Testis (tissue), 2 donors: ENCODE measurements at regions not wholly inside any gene's neighbourhood (a gene's known extent, or its start where the extent isn't known, plus 50 kb on each side); places are given as distances from the start of the nearest gene placed in this dataset.

Experiments
- POLR2A ChIP-seq: fragments of 450-650 bp; IDR thresholded peaks from one replicate; pipeline ENCODE4 v1.6.1; 2017; ENCODE audit warnings: antibody characterized with exemption, mild to moderate bottlenecking, moderate library complexity
- TF ChIP-seq, protein P1 (sequence below), 3 experiments: fragments of 450-650 bp in 2 of 3; fragments of 200-600 bp in 1 of 3; sonication (generic) in 1 of 3; IDR thresholded peaks; one replicate each; pipeline ENCODE4 v1.5.1; 2016 to 2019; ENCODE audit warnings: antibody characterized with exemption in 3 of 3, mild to moderate bottlenecking in 2 of 3, moderate library complexity in 1 of 3

DNA sequence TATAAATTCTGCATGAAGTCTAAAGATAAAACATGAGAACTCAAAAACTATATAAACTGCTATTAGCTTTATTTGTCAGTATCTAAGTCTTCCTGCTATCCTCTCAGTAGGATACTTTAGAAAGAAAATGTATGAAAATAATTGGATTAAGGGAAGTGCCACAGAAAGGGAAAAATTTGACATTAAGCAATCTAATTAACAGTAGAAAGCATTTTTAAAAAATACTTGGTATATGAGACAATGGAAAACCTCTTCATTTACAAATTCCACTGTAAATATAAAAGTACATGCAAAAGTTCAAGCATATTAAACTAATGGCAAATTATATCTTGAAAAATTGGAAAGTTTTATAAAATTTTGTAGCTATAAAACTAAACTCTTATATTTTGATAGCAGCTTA lies 518.6 kb upstream of the NUDT12 start:
- TF ChIP-seq, protein P1, sequence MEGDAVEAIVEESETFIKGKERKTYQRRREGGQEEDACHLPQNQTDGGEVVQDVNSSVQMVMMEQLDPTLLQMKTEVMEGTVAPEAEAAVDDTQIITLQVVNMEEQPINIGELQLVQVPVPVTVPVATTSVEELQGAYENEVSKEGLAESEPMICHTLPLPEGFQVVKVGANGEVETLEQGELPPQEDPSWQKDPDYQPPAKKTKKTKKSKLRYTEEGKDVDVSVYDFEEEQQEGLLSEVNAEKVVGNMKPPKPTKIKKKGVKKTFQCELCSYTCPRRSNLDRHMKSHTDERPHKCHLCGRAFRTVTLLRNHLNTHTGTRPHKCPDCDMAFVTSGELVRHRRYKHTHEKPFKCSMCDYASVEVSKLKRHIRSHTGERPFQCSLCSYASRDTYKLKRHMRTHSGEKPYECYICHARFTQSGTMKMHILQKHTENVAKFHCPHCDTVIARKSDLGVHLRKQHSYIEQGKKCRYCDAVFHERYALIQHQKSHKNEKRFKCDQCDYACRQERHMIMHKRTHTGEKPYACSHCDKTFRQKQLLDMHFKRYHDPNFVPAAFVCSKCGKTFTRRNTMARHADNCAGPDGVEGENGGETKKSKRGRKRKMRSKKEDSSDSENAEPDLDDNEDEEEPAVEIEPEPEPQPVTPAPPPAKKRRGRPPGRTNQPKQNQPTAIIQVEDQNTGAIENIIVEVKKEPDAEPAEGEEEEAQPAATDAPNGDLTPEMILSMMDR (IDR thresholded peaks at IDR 0.05): no peak
- no peak for TF ChIP-seq POLR2A
